ENCODE measurements at regions not wholly inside any gene's neighbourhood (a gene's known extent, or its start where the extent isn't known, plus 50 kb on each side); places are given as distances from the start of the nearest gene placed in this dataset. TPM values are rescaled to one million over a fixed set of nuclear protein-coding genes. Genes with fewer than 3 reads are reported as not detected.

DNA sequence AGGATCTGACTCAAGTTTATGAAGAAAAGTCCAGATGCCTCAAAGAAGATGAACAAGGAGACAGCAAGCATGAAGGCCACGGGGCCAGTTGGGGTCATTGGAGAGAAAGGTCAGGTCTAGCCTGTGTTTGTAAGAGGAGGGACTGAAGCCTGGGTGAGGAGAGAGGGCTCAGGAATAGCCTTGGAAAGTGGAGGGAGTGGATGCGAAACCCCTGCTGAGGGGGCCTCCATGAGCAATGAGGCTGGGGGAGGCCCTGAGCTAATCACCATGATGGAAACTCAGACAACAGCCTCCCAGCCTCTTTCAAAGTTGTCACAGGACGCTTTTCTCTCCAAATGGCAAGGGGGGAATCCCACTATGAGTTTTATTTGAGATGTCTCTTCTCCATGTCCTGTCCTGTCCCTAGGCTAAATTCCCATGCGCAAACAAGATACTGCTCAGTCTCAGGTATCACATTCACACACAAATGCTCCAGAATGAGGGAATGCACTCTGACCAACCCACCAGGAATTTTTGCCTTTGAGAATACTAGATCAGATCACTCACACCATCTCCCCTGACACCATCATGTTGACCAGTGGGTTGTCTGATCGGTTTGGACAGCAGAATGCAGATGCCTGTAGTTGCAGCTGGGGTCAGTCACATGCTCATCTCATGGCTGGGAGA lies 51.3 kb upstream of the TOP3B start:
- H3K27me3 ChIP-seq (ENCODE audit: control insufficient read depth in 4 of 4, insufficient read depth in 4 of 4, low read length in 3 of 4) = no peaks in the 10 kb centered on the region
- no peaks in the 10 kb centered on the region for H3K9me3 ChIP-seq (ENCODE audit: control insufficient read depth in 4 of 4, low read length in 3 of 4)
- no peak overlapping the region for H3K9ac ChIP-seq (ENCODE audit: low read depth in 1 of 2, low read length in 2 of 2)
- H3K36me3 ChIP-seq (ENCODE audit: control insufficient read depth in 4 of 4, insufficient read depth in 3 of 4, low read depth in 1 of 4, low read length in 3 of 4) = no peaks in the 10 kb centered on the region
- no peak overlapping the region for H3K27ac ChIP-seq (ENCODE audit: low read depth in 1 of 2, low read length in 2 of 2)
- 77% methylated on average over 5 of the region's 5 CpGs for WGBS
- H3K4me3 ChIP-seq (ENCODE audit: low read depth in 1 of 3, low read length in 3 of 3) = no peak overlapping the region
- H3K4me1 ChIP-seq (ENCODE audit: control insufficient read depth in 4 of 4, insufficient read depth in 4 of 4, low read length in 3 of 4) = no peaks in the 10 kb centered on the region
- TF ChIP-seq EGR1 (IDR thresholded peaks at IDR 0.05; ENCODE audit: low read depth in 2 of 2) = no peak
- TF ChIP-seq JUND (IDR thresholded peaks at IDR 0.05) = no peak
- no peak for TF ChIP-seq FOXA1 (IDR thresholded peaks at IDR 0.05)
- TF ChIP-seq HNF4A (conservative IDR thresholded peaks at IDR 0.05) = no peak
- TF ChIP-seq RAD21 (IDR thresholded peaks at IDR 0.05) = no peak
- no peak for DNase-seq (ENCODE audit: low spot score)

DNA sequence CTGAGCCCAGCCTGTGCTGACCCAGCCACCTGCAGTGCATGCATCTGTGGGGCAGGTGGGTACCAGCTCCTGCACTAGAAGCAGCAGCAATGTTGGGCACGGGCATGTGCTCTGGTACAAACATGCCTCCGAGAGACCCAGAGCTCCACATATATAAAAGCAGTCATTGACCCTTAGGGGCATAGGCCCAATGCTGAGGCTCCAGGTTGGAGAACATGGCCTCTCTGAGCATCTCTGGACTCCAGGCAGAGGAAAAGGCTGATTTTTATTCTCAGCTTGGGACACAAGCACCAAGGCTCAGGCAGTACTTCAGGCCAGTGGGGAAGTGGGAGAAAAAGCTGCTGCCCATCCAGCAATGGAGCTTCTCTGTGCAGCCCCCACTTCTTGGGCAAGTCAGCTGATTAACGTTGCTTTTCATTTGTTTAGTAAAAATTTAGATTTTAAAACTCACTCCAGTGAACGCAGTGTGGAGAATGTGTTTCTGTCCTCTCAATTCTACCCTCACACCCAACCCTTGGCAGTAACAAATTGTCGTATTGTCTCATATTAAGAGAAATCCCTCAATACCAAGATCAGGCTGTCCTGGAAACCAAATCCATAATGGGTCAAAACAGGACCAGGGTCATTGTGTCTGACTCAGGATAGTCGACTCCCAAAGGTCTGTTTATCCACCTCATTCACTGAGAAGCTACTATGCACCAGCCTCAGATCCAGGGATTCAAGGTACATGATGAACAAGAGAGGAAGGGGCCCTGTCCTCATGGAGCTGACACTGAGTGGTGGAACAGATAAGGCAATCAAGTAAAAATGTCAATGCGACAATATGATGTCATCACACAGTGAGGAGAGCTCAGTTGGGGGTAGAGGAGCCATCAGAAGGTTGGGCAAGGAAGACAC lies 50.6 kb upstream of the TOP3B start:
- no peaks in the 10 kb centered on the region for H3K36me3 ChIP-seq (ENCODE audit: control insufficient read depth in 4 of 4, insufficient read depth in 3 of 4, low read depth in 1 of 4, low read length in 3 of 4)
- no peaks in the 10 kb centered on the region for H3K27me3 ChIP-seq (ENCODE audit: control insufficient read depth in 4 of 4, insufficient read depth in 4 of 4, low read length in 3 of 4)
- no peak overlapping the region for H3K27ac ChIP-seq (ENCODE audit: low read depth in 1 of 2, low read length in 2 of 2)
- 88% methylated on average over 7 of the region's 7 CpGs for WGBS
- no peaks in the 10 kb centered on the region for H3K9me3 ChIP-seq (ENCODE audit: control insufficient read depth in 4 of 4, low read length in 3 of 4)
- DNase-seq (ENCODE audit: low spot score) = no peak
- no peak overlapping the region for H3K4me3 ChIP-seq (ENCODE audit: low read depth in 1 of 3, low read length in 3 of 3)
- no peaks in the 10 kb centered on the region for H3K4me1 ChIP-seq (ENCODE audit: control insufficient read depth in 4 of 4, insufficient read depth in 4 of 4, low read length in 3 of 4)
- TF ChIP-seq YY1 (IDR thresholded peaks at IDR 0.05) (no peak), HNF4G (IDR thresholded peaks at IDR 0.05) (no peak), ATF3 (IDR thresholded peaks at IDR 0.05) (no peak), FOXA2 (IDR thresholded peaks at IDR 0.05) (no peak), NR2F2 (IDR thresholded peaks at IDR 0.05) (no peak), SP1 (IDR thresholded peaks at IDR 0.05) (no peak)
- no peak overlapping the region for H3K9ac ChIP-seq (ENCODE audit: low read depth in 1 of 2, low read length in 2 of 2)

DNA sequence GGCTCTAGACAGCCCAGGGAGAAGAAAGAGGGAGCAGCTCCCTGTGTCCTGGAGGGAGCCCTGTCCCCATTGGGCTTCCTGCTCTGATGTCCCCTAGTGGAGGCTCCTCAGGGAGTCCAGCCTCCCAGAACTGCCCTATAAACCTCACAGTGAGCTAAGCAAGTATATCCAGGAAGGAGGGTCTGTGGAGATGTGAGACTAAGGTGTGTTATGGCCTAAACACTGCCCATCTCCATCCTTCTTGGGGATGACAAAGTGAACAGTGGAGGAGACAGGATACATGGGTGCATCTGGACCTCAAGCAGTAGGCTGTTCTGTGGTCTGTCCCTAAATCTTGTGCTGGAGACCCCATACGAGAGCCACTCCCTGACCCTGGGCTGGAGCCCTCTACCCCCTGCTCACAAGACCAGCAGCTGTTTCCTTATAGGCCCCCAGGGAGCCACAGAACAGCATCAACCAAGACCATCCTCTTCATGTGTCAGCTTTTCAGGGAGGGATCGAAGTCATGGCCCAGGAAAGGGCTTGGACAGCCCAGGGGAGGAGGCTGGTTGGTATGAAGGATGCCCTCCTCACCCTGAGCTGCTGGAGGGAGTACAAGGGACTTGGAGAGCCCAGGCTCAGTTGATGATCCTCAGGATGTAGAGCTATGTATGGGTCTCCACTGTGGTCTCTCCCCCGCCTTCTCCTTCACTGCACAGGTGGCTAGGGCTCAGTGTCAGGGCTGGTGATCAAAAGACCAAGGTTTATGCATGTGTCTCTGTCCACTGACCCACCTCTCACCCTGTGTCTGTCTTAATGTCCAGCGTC lies 49.7 kb upstream of the TOP3B start:
- H3K4me3 ChIP-seq (ENCODE audit: low read depth in 1 of 3, low read length in 3 of 3) = no peak overlapping the region
- H3K27me3 ChIP-seq (ENCODE audit: control insufficient read depth in 4 of 4, insufficient read depth in 4 of 4, low read length in 3 of 4) = no peaks in the 10 kb centered on the region
- 81% methylated on average over 4 of the region's 4 CpGs for WGBS
- no peaks in the 10 kb centered on the region for H3K36me3 ChIP-seq (ENCODE audit: control insufficient read depth in 4 of 4, insufficient read depth in 3 of 4, low read depth in 1 of 4, low read length in 3 of 4)
- TF ChIP-seq, protein P1, sequence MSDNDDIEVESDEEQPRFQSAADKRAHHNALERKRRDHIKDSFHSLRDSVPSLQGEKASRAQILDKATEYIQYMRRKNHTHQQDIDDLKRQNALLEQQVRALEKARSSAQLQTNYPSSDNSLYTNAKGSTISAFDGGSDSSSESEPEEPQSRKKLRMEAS (IDR thresholded peaks at IDR 0.05) = no peak
- TF ChIP-seq FOXA2 (IDR thresholded peaks at IDR 0.05) (no peak), TAF1 (conservative IDR thresholded peaks at IDR 0.05) (no peak), RXRA (IDR thresholded peaks at IDR 0.05) (no peak), RAD21 (IDR thresholded peaks at IDR 0.05) (no peak)
- no peak overlapping the region for H3K9ac ChIP-seq (ENCODE audit: low read depth in 1 of 2, low read length in 2 of 2)
- no peak overlapping the region for H3K27ac ChIP-seq (ENCODE audit: low read depth in 1 of 2, low read length in 2 of 2)
- no peaks in the 10 kb centered on the region for H3K9me3 ChIP-seq (ENCODE audit: control insufficient read depth in 4 of 4, low read length in 3 of 4)
- DNase-seq (ENCODE audit: low spot score) = no peak
- H3K4me1 ChIP-seq (ENCODE audit: control insufficient read depth in 4 of 4, insufficient read depth in 4 of 4, low read length in 3 of 4) = no peaks in the 10 kb centered on the region

Small RNA genes in the stretch of these regions (small RNA-seq; reads per million reads assigned to genes)
- gene AC245452.3 = not detected
- gene AC245517.3 = not detected
- not detected for gene AC245517.5
- not detected for gene IGLVIV-59
